HepG2 (cell line): ENCODE measurements at regions not wholly inside any gene's neighbourhood (a gene's known extent, or its start where the extent isn't known, plus 50 kb on each side); places are given as distances from the start of the nearest gene placed in this dataset.

Source experiments
- CHD2 ChIP-seq: IDR thresholded peaks from 2 replicates; pipeline ENCODE4 v1.6.1; 2011; ENCODE audit warnings: low read depth, low read length, improper control_type of control experiment
- TAF1 ChIP-seq: sonication (generic); formaldehyde crosslinking; IDR thresholded peaks from 2 replicates; pipeline ENCODE4 v1.4.0; 2020; ENCODE audit warnings: missing genetic modification reagents
- THAP7 ChIP-seq: sonication (generic); formaldehyde crosslinking; IDR thresholded peaks from 2 replicates; pipeline ENCODE4 v1.8.1; 2023; ENCODE audit warnings: mild to moderate bottlenecking, missing genetic modification reagents
- ZNF484 ChIP-seq: sonication (generic); formaldehyde crosslinking; IDR thresholded peaks from 2 replicates; pipeline ENCODE4 v1.5.1; 2020; ENCODE audit warnings: mild to moderate bottlenecking, low read depth, missing genetic modification reagents, borderline replicate concordance
- ZNF580 ChIP-seq: IDR thresholded peaks from 2 replicates; pipeline ENCODE4 v1.6.1; 2016; ENCODE audit warnings: low read depth, borderline replicate concordance
- ZNF720 ChIP-seq: sonication (generic); formaldehyde crosslinking; IDR thresholded peaks from 2 replicates; pipeline ENCODE4 v1.4.0; 2020; ENCODE audit warnings: missing genetic modification reagents
- TF ChIP-seq, protein P1 (sequence below): sonication (generic); formaldehyde crosslinking; IDR thresholded peaks from 2 replicates; pipeline ENCODE4 v1.5.0; 2020; ENCODE audit warnings: mild to moderate bottlenecking, missing genetic modification reagents, moderate library complexity
- TF ChIP-seq, protein P2 (sequence below), 2 experiments: IDR thresholded peaks; 2 replicates each; pipeline ENCODE4 v1.6.1; 2011 to 2012; ENCODE audit warnings: low read length in 2 of 2, borderline replicate concordance in 1 of 2, low read depth in 1 of 2, mild to moderate bottlenecking in 1 of 2, moderate library complexity in 1 of 2
- TF ChIP-seq, protein P3 (sequence below): sonication (generic); formaldehyde crosslinking; IDR thresholded peaks from 2 replicates; pipeline ENCODE4 v1.4.0; 2020; ENCODE audit warnings: mild to moderate bottlenecking, missing genetic modification reagents

- TF ChIP-seq CHD2 (no peak), TAF1 (CRISPR knock-in tag) (no peak), ZNF720 (CRISPR knock-in tag) (no peak), THAP7 (no peak), ZNF580 (no peak), ZNF484 (CRISPR knock-in tag) (no peak)
- TF ChIP-seq, protein P1, sequence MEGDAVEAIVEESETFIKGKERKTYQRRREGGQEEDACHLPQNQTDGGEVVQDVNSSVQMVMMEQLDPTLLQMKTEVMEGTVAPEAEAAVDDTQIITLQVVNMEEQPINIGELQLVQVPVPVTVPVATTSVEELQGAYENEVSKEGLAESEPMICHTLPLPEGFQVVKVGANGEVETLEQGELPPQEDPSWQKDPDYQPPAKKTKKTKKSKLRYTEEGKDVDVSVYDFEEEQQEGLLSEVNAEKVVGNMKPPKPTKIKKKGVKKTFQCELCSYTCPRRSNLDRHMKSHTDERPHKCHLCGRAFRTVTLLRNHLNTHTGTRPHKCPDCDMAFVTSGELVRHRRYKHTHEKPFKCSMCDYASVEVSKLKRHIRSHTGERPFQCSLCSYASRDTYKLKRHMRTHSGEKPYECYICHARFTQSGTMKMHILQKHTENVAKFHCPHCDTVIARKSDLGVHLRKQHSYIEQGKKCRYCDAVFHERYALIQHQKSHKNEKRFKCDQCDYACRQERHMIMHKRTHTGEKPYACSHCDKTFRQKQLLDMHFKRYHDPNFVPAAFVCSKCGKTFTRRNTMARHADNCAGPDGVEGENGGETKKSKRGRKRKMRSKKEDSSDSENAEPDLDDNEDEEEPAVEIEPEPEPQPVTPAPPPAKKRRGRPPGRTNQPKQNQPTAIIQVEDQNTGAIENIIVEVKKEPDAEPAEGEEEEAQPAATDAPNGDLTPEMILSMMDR (CRISPR knock-in tag) = no peak
- TF ChIP-seq, protein P2, sequence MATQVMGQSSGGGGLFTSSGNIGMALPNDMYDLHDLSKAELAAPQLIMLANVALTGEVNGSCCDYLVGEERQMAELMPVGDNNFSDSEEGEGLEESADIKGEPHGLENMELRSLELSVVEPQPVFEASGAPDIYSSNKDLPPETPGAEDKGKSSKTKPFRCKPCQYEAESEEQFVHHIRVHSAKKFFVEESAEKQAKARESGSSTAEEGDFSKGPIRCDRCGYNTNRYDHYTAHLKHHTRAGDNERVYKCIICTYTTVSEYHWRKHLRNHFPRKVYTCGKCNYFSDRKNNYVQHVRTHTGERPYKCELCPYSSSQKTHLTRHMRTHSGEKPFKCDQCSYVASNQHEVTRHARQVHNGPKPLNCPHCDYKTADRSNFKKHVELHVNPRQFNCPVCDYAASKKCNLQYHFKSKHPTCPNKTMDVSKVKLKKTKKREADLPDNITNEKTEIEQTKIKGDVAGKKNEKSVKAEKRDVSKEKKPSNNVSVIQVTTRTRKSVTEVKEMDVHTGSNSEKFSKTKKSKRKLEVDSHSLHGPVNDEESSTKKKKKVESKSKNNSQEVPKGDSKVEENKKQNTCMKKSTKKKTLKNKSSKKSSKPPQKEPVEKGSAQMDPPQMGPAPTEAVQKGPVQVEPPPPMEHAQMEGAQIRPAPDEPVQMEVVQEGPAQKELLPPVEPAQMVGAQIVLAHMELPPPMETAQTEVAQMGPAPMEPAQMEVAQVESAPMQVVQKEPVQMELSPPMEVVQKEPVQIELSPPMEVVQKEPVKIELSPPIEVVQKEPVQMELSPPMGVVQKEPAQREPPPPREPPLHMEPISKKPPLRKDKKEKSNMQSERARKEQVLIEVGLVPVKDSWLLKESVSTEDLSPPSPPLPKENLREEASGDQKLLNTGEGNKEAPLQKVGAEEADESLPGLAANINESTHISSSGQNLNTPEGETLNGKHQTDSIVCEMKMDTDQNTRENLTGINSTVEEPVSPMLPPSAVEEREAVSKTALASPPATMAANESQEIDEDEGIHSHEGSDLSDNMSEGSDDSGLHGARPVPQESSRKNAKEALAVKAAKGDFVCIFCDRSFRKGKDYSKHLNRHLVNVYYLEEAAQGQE (IDR thresholded peaks at IDR 0.05; ENCODE audit: borderline replicate concordance in 1 of 2, low read depth in 1 of 2, low read length in 2 of 2) = no peak
- TF ChIP-seq, protein P3, sequence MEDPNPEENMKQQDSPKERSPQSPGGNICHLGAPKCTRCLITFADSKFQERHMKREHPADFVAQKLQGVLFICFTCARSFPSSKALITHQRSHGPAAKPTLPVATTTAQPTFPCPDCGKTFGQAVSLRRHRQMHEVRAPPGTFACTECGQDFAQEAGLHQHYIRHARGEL = no peak
Measured at GRCh38 chr6:170475118-170475517, 78.0 kb downstream of the PSMB1 start.
